Esophagus squamous epithelium (tissue), 5 donors: ENCODE measurements at regions not wholly inside any gene's neighbourhood (a gene's known extent, or its start where the extent isn't known, plus 50 kb on each side); places are given as distances from the start of the nearest gene placed in this dataset.

Experiments
- DNase-seq: peaks from one replicate; lab custom pipeline; 2025; lab: John Stamatoyannopoulos, UW
- H3K27ac ChIP-seq, 4 donors: fragments of 200-600 bp; sonication (generic); one replicate each; pipeline ENCODE4 v1.5.1; 2016 to 2019; ENCODE audit warnings: mild to moderate bottlenecking in 1 of 4
- H3K27me3 ChIP-seq, 4 donors: fragments of 200-600 bp; sonication (generic); 1 replicate in 3 of 4; 2 replicates in 1 of 4; pipeline versions ENCODE4 v1.5.1 to v1.6.0; 2017 to 2021; ENCODE audit warnings: antibody characterized with exemption in 1 of 4
- H3K36me3 ChIP-seq, 3 donors: fragments of 200-600 bp; sonication (generic); one replicate each; pipeline ENCODE4 v1.5.1; 2016 to 2019
- H3K4me1 ChIP-seq, 3 donors: fragments of 200-600 bp; sonication (generic); one replicate each; pipeline ENCODE4 v1.5.1; 2017 to 2019
- H3K4me3 ChIP-seq, 4 donors: fragments of 200-600 bp; sonication (generic); 1 replicate in 3 of 4; 2 replicates in 1 of 4; pipeline ENCODE4 v1.5.1; 2016 to 2019; ENCODE audit warnings: mild to moderate bottlenecking in 2 of 4, moderate library complexity in 1 of 4
- H3K9me3 ChIP-seq, 3 donors: fragments of 200-600 bp; sonication (generic); one replicate each; pipeline ENCODE4 v1.5.1; 2016 to 2019
- CTCF ChIP-seq, 6 experiments: fragments of 450-650 bp in 4 of 6; fragments of 200-600 bp in 2 of 6; sonication (generic) in 2 of 6; IDR thresholded peaks; one replicate each; pipeline ENCODE4 v1.5.1; 2016 to 2019; ENCODE audit warnings: antibody characterized with exemption in 6 of 6, mild to moderate bottlenecking in 4 of 6, moderate library complexity in 4 of 6
- POLR2A ChIP-seq, 4 donors: fragments of 450-650 bp; IDR thresholded peaks; one replicate each; pipeline ENCODE4 v1.6.1; 2017; ENCODE audit warnings: antibody characterized with exemption in 4 of 4, mild to moderate bottlenecking in 4 of 4, moderate library complexity in 3 of 4
- WGBS, 2 donors: methylation state at CpG; one replicate each; pipeline ENCODE4 v1.1.5; 2018; 5-methylcytosine and 5-hydroxymethylcytosine counted together
- intact Hi-C: fragments of 100-400 bp; cut with DNase I; formaldehyde crosslinking; loops from one replicate; pipeline ENCODE4 v1.15.0; 2022
- donor health status: DM: yes; HTN: yes; CAD: no.

GRCh38 chr1:30183895-30184294 is 539.5 kb downstream of the MATN1 start:
- Histone ChIP-seq H3K36me3 (no peaks in the 10 kb centered on the region), H3K9me3 (no peaks in the 10 kb centered on the region), H3K27ac (no peak overlapping the region), H3K27me3 (peaks cover 0 to 32% (median 0%) of the 10 kb centered on the region in 4 donors), H3K4me3 (no peak overlapping the region), H3K4me1 (no peaks in the 10 kb centered on the region)
- 55 to 74% methylated on average over 4 to 5 of the region's 5 CpGs for WGBS, 2 donors
- intact Hi-C loops, result no loop called here
- no peak for DNase-seq
- TF ChIP-seq CTCF (IDR thresholded peaks at IDR 0.05), result no peak
- no peak for TF ChIP-seq POLR2A (IDR thresholded peaks at IDR 0.05)

- DNase-seq, result no peak
- no peaks in the 10 kb centered on the region for H3K36me3 ChIP-seq
- H3K27me3 ChIP-seq, result peaks cover 0 to 32% (median 0%) of the 10 kb centered on the region in 4 donors
- no peaks in the 10 kb centered on the region for H3K4me1 ChIP-seq
- no peak for TF ChIP-seq CTCF (IDR thresholded peaks at IDR 0.05)
- TF ChIP-seq POLR2A (IDR thresholded peaks at IDR 0.05), result no peak
- H3K27ac ChIP-seq, result no peak overlapping the region
- intact Hi-C loops, result no loop called here
- 50 to 59% methylated on average over 4 of the region's 4 CpGs for WGBS, 2 donors
- H3K4me3 ChIP-seq, result no peak overlapping the region
- H3K9me3 ChIP-seq, result no peaks in the 10 kb centered on the region
These were observed 540.4 kb downstream of the MATN1 start for GRCh38 chr1:30183006-30183405.

GRCh38 chr1:30179942-30180543 is 543.3 kb downstream of the MATN1 start:
- WGBS, 2 donors, result 54 to 65% methylated on average over 10 of the region's 10 CpGs
- Histone ChIP-seq H3K9me3 (no peaks in the 10 kb centered on the region), H3K27me3 (peaks cover 0 to 12% (median 0%) of the 10 kb centered on the region in 4 donors), H3K4me1 (no peaks in the 10 kb centered on the region), H3K36me3 (no peaks in the 10 kb centered on the region), H3K27ac (no peak overlapping the region), H3K4me3 (no peak overlapping the region)
- DNase-seq, result no peak
- intact Hi-C loops, result no loop called here
- no peak for TF ChIP-seq CTCF (IDR thresholded peaks at IDR 0.05)
- no peak for TF ChIP-seq POLR2A (IDR thresholded peaks at IDR 0.05)

- 20 to 27% methylated on average over 1 of the region's 1 CpG for WGBS, 2 donors
- TF ChIP-seq POLR2A (IDR thresholded peaks at IDR 0.05) (no peak), CTCF (IDR thresholded peaks at IDR 0.05) (no peak)
- intact Hi-C loops, result no loop called here
- Histone ChIP-seq H3K4me1 (no peaks in the 10 kb centered on the region), H3K27me3 (peaks cover 0 to 4% (median 0%) of the 10 kb centered on the region in 4 donors), H3K9me3 (no peaks in the 10 kb centered on the region), H3K27ac (no peak overlapping the region), H3K36me3 (no peaks in the 10 kb centered on the region), H3K4me3 (no peak overlapping the region)
- DNase-seq, result no peak
These were observed 546.9 kb downstream of the MATN1 start for GRCh38 chr1:30176477-30176876.

- H3K4me1 ChIP-seq, result no peaks in the 10 kb centered on the region
- H3K4me3 ChIP-seq, result no peak overlapping the region
- peaks cover 0 to 10% (median 0%) of the 10 kb centered on the region in 4 donors for H3K27me3 ChIP-seq
- TF ChIP-seq POLR2A (IDR thresholded peaks at IDR 0.05), result no peak
- no peak for TF ChIP-seq CTCF (IDR thresholded peaks at IDR 0.05)
- intact Hi-C loops, result no loop called here
- 47 to 51% methylated on average over 2 of the region's 2 CpGs for WGBS, 2 donors
- no peaks in the 10 kb centered on the region for H3K36me3 ChIP-seq
- H3K27ac ChIP-seq, result no peak overlapping the region
- H3K9me3 ChIP-seq, result no peaks in the 10 kb centered on the region
- DNase-seq, result no peak
These were observed 548.9 kb downstream of the MATN1 start for GRCh38 chr1:30174499-30174898.
